Activated naive CD8-positive, alpha-beta T cell (primary cell): ENCODE measurements at regions not wholly inside any gene's neighbourhood (a gene's known extent, or its start where the extent isn't known, plus 50 kb on each side); places are given as distances from the start of the nearest gene placed in this dataset.
"Not testable (repeated sequence)": the region's sequence is repeated elsewhere in the genome, so short reads cannot be mapped to it uniquely, and the experiment has no call there.

Source experiments
- H3K27ac Mint-ChIP-seq: one replicate; pipeline ENCODE4 v1.8.0; 2021; ENCODE audit warnings: mixed read lengths
- H3K27me3 Mint-ChIP-seq: one replicate; pipeline ENCODE4 v1.8.0; 2021; ENCODE audit warnings: mixed read lengths
- H3K36me3 Mint-ChIP-seq: one replicate; pipeline ENCODE4 v1.8.0; 2021; ENCODE audit warnings: mixed read lengths
- H3K4me1 Mint-ChIP-seq: one replicate; pipeline ENCODE4 v1.8.0; 2021; ENCODE audit warnings: low read depth, mixed read lengths
- H3K4me3 Mint-ChIP-seq: one replicate; pipeline ENCODE4 v1.8.0; 2021; ENCODE audit warnings: mild to moderate bottlenecking, mixed read lengths
- H3K9me3 Mint-ChIP-seq: one replicate; pipeline ENCODE4 v1.8.0; 2021; ENCODE audit warnings: low read depth, mixed read lengths

GRCh38 chr7:109660401-109660800 is 1090.7 kb downstream of the DNAJB9 start:
- Mint-ChIP-seq H3K27me3 (no peaks in the 10 kb centered on the region), H3K27ac (no peak overlapping the region), H3K4me1 (no peaks in the 10 kb centered on the region), H3K36me3 (no peaks in the 10 kb centered on the region), H3K4me3 (no peak overlapping the region), H3K9me3 (no peaks in the 10 kb centered on the region)

GRCh38 chr7:109663806-109664205 is 1094.1 kb downstream of the DNAJB9 start:
- Mint-ChIP-seq H3K4me3 (no peak overlapping the region), H3K27ac (no peak overlapping the region)

GRCh38 chr7:109687269-109687668 is 1117.6 kb downstream of the DNAJB9 start:
- H3K27ac Mint-ChIP-seq, H3K4me1 Mint-ChIP-seq, H3K9me3 Mint-ChIP-seq, H3K27me3 Mint-ChIP-seq, H3K36me3 Mint-ChIP-seq, H3K4me3 Mint-ChIP-seq: not testable (repeated sequence)

More at GRCh38 chr7:109663806-109664205, 1094.1 kb downstream of the DNAJB9 start:
- Mint-ChIP-seq H3K36me3 (no peaks in the 10 kb centered on the region), H3K27me3 (no peaks in the 10 kb centered on the region), H3K9me3 (no peaks in the 10 kb centered on the region), H3K4me1 (no peaks in the 10 kb centered on the region)

GRCh38 chr7:109692613-109693012 is 1122.9 kb downstream of the DNAJB9 start:
- not testable (repeated sequence) for H3K27me3 Mint-ChIP-seq, H3K27ac Mint-ChIP-seq

GRCh38 chr7:109694149-109695071 is 1124.7 kb downstream of the DNAJB9 start:
- peaks cover 8% of the 10 kb centered on the region for H3K9me3 Mint-ChIP-seq
- no peak overlapping the region for H3K4me3 Mint-ChIP-seq
- no peaks in the 10 kb centered on the region for H3K4me1 Mint-ChIP-seq
- no peaks in the 10 kb centered on the region for H3K36me3 Mint-ChIP-seq
- no peak overlapping the region for H3K27ac Mint-ChIP-seq
- H3K27me3 Mint-ChIP-seq, result no peaks in the 10 kb centered on the region

More at GRCh38 chr7:109692613-109693012, 1122.9 kb downstream of the DNAJB9 start:
- H3K36me3 Mint-ChIP-seq, H3K4me1 Mint-ChIP-seq, H3K4me3 Mint-ChIP-seq, H3K9me3 Mint-ChIP-seq: not testable (repeated sequence)

- Mint-ChIP-seq H3K4me3 (no peak overlapping the region), H3K36me3 (no peaks in the 10 kb centered on the region), H3K27ac (no peak overlapping the region)
Observed at GRCh38 chr7:109695419-109695818, 1125.7 kb downstream of the DNAJB9 start.

GRCh38 chr7:109696723-109697122 is 1127.0 kb downstream of the DNAJB9 start:
- Mint-ChIP-seq H3K27ac (no peak overlapping the region), H3K27me3 (no peaks in the 10 kb centered on the region), H3K9me3 (peaks cover 8% of the 10 kb centered on the region), H3K36me3 (no peaks in the 10 kb centered on the region), H3K4me3 (no peak overlapping the region), H3K4me1 (no peaks in the 10 kb centered on the region)

More at GRCh38 chr7:109695419-109695818, 1125.7 kb downstream of the DNAJB9 start:
- Mint-ChIP-seq H3K27me3 (no peaks in the 10 kb centered on the region), H3K9me3 (peaks cover 8% of the 10 kb centered on the region), H3K4me1 (no peaks in the 10 kb centered on the region)

GRCh38 chr7:109699661-109700060 is 1130.0 kb downstream of the DNAJB9 start:
- Mint-ChIP-seq H3K4me1 (no peaks in the 10 kb centered on the region), H3K9me3 (peaks cover 11% of the 10 kb centered on the region), H3K27ac (no peak overlapping the region), H3K36me3 (no peaks in the 10 kb centered on the region), H3K4me3 (no peak overlapping the region), H3K27me3 (no peaks in the 10 kb centered on the region)

GRCh38 chr7:109713366-109713765 is 1143.7 kb downstream of the DNAJB9 start:
- H3K36me3 Mint-ChIP-seq, result no peaks in the 10 kb centered on the region
- H3K27ac Mint-ChIP-seq, result no peak overlapping the region
- H3K4me3 Mint-ChIP-seq, result no peak overlapping the region
- no peaks in the 10 kb centered on the region for H3K27me3 Mint-ChIP-seq
- no peaks in the 10 kb centered on the region for H3K4me1 Mint-ChIP-seq
- H3K9me3 Mint-ChIP-seq, result no peaks in the 10 kb centered on the region

GRCh38 chr7:109719359-109719758 is 1149.7 kb downstream of the DNAJB9 start:
- H3K36me3 Mint-ChIP-seq, H3K9me3 Mint-ChIP-seq, H3K27me3 Mint-ChIP-seq, H3K4me1 Mint-ChIP-seq, H3K4me3 Mint-ChIP-seq, H3K27ac Mint-ChIP-seq: not testable (repeated sequence)

GRCh38 chr7:109734601-109735000 is 1164.9 kb downstream of the DNAJB9 start:
- no peaks in the 10 kb centered on the region for H3K36me3 Mint-ChIP-seq
- H3K27me3 Mint-ChIP-seq, result no peaks in the 10 kb centered on the region
- no peak overlapping the region for H3K4me3 Mint-ChIP-seq
- no peak overlapping the region for H3K27ac Mint-ChIP-seq
- H3K4me1 Mint-ChIP-seq, result no peaks in the 10 kb centered on the region
- H3K9me3 Mint-ChIP-seq, result no peaks in the 10 kb centered on the region

- Mint-ChIP-seq H3K36me3 (no peaks in the 10 kb centered on the region), H3K4me3 (no peak overlapping the region), H3K9me3 (no peaks in the 10 kb centered on the region), H3K27ac (no peak overlapping the region), H3K4me1 (no peaks in the 10 kb centered on the region), H3K27me3 (no peaks in the 10 kb centered on the region)
Observed at GRCh38 chr7:109735881-109736280, 1166.2 kb downstream of the DNAJB9 start.

GRCh38 chr7:109745677-109746410 is 1176.2 kb downstream of the DNAJB9 start:
- H3K27ac Mint-ChIP-seq, result no peak overlapping the region
- H3K9me3 Mint-ChIP-seq, result peaks cover 3% of the 10 kb centered on the region
- no peaks in the 10 kb centered on the region for H3K4me1 Mint-ChIP-seq
- H3K4me3 Mint-ChIP-seq, result no peak overlapping the region
- H3K27me3 Mint-ChIP-seq, result no peaks in the 10 kb centered on the region
- H3K36me3 Mint-ChIP-seq, result no peaks in the 10 kb centered on the region

- no peak overlapping the region for H3K27ac Mint-ChIP-seq
- H3K4me3 Mint-ChIP-seq, result no peak overlapping the region
- no peaks in the 10 kb centered on the region for H3K9me3 Mint-ChIP-seq
- H3K4me1 Mint-ChIP-seq, result no peaks in the 10 kb centered on the region
- H3K27me3 Mint-ChIP-seq, result no peaks in the 10 kb centered on the region
- no peaks in the 10 kb centered on the region for H3K36me3 Mint-ChIP-seq
Observed at GRCh38 chr7:109751241-109751640, 1181.6 kb downstream of the DNAJB9 start.

GRCh38 chr7:109752068-109752467 is 1182.4 kb downstream of the DNAJB9 start:
- no peak overlapping the region for H3K27ac Mint-ChIP-seq
- H3K4me3 Mint-ChIP-seq, result no peak overlapping the region
- H3K27me3 Mint-ChIP-seq, result no peaks in the 10 kb centered on the region
- H3K4me1 Mint-ChIP-seq, result no peaks in the 10 kb centered on the region
- H3K9me3 Mint-ChIP-seq, result no peaks in the 10 kb centered on the region
- H3K36me3 Mint-ChIP-seq, result no peaks in the 10 kb centered on the region
